SK-N-SH (cell line): ENCODE measurements at regions not wholly inside any gene's neighbourhood (a gene's known extent, or its start where the extent isn't known, plus 50 kb on each side); places are given as distances from the start of the nearest gene placed in this dataset.

Experiments used
- EP300 ChIP-seq, 2 experiments: IDR thresholded peaks; 2 replicates each; pipeline versions ENCODE4 v1.4.0 to v1.6.1; 2012; ENCODE audit warnings: borderline replicate concordance in 1 of 2, low read depth in 1 of 2, low read length in 1 of 2
- EZH2phosphoT487 ChIP-seq: fragments of 200-600 bp; sonication (generic); IDR thresholded peaks from 2 replicates; pipeline ENCODE4 v1.6.1; 2017; ENCODE audit warnings: low read depth, mixed run types, mild to moderate bottlenecking, antibody characterized with exemption, moderate library complexity, borderline replicate concordance
- TAF1 ChIP-seq: IDR thresholded peaks from 2 replicates; pipeline ENCODE4 v1.6.1; 2012; ENCODE audit warnings: low read depth, mild to moderate bottlenecking, low read length, moderate library complexity, borderline replicate concordance
- YY1 ChIP-seq: IDR thresholded peaks from 2 replicates; pipeline ENCODE4 v1.4.0; 2012; ENCODE audit warnings: low read depth, mild to moderate bottlenecking
- TF ChIP-seq, protein P1 (sequence below): fragments of 200-600 bp; sonication (generic); IDR thresholded peaks from 2 replicates; pipeline ENCODE4 v1.6.1; 2017; ENCODE audit warnings: antibody characterized with exemption, mild to moderate bottlenecking, moderate library complexity

DNA sequence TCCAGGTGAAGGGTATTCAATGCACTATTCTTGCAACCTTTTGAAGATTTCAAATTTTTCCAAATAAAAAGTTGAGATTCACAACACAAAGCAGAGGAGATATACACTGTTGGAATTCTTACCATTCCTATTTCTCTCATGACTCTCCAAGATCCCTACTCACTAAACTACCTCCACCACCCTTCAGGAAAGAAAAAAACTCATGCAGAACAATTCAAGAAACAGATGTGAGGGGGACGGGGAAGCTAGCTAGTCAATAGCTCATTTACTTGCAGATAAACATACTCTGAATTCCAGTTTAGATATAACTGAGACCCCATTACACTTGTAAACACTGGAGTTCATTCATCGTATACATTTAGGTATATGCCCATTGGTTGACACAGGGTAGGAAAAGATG, 90.0 kb upstream of the SERP2 start:
- TF ChIP-seq YY1: no peak
- no peak for TF ChIP-seq TAF1
- TF ChIP-seq, protein P1, sequence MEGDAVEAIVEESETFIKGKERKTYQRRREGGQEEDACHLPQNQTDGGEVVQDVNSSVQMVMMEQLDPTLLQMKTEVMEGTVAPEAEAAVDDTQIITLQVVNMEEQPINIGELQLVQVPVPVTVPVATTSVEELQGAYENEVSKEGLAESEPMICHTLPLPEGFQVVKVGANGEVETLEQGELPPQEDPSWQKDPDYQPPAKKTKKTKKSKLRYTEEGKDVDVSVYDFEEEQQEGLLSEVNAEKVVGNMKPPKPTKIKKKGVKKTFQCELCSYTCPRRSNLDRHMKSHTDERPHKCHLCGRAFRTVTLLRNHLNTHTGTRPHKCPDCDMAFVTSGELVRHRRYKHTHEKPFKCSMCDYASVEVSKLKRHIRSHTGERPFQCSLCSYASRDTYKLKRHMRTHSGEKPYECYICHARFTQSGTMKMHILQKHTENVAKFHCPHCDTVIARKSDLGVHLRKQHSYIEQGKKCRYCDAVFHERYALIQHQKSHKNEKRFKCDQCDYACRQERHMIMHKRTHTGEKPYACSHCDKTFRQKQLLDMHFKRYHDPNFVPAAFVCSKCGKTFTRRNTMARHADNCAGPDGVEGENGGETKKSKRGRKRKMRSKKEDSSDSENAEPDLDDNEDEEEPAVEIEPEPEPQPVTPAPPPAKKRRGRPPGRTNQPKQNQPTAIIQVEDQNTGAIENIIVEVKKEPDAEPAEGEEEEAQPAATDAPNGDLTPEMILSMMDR: no peak
- TF ChIP-seq EP300 (IDR thresholded peaks at IDR 0.05; ENCODE audit: borderline replicate concordance in 1 of 2, low read depth in 1 of 2, low read length in 1 of 2): no peak
- TF ChIP-seq EZH2phosphoT487: no peak
